ENCODE measurements at regions not wholly inside any gene's neighbourhood (a gene's known extent, or its start where the extent isn't known, plus 50 kb on each side); places are given as distances from the start of the nearest gene placed in this dataset.
"Not testable (repeated sequence)": the region's sequence is repeated elsewhere in the genome, so short reads cannot be mapped to it uniquely, and the experiment has no call there.

GRCh38 chr11:44391004-44391403 is 81.1 kb upstream of the ALX4 start:
- H3K27ac Mint-ChIP-seq; H3K27me3 ChIP-seq (replicated peaks in 1 of 2; ENCODE audit: control insufficient read depth in 2 of 2, extremely low read depth in 1 of 2, insufficient read depth in 2 of 2, low read length in 1 of 2); H3K36me3 Mint-ChIP-seq; H3K4me3 ChIP-seq (ENCODE audit: control insufficient read depth in 1 of 2, extremely low read depth in 1 of 2, low read length in 1 of 2); H3K4me3 Mint-ChIP-seq; H3K4me1 Mint-ChIP-seq; POLR2A ChIA-PET; H3K36me3 ChIP-seq (ENCODE audit: control insufficient read depth in 2 of 2, extremely low read depth in 1 of 2, insufficient read depth in 1 of 2, low read length in 1 of 2); H3K27ac ChIP-seq (ENCODE audit: low read length); ATAC-seq (replicated peaks in 1 of 4); DNase-seq; H3K4me1 ChIP-seq (ENCODE audit: control insufficient read depth in 1 of 2, extremely low read depth in 1 of 2, insufficient read depth in 2 of 2, low read length in 2 of 2); CTCF ChIA-PET; H3K9me3 ChIP-seq; H3K9me3 Mint-ChIP-seq: not testable (repeated sequence)
- H3K27me3 Mint-ChIP-seq = peaks cover 18 to 32% of the 10 kb centered on the region in 2 donors
- no CpG with 5 or more reads among the region's 3 CpGs for WGBS (ENCODE audit: insufficient coverage)

GRCh38 chr11:44396746-44397145 is 86.8 kb upstream of the ALX4 start:
- H3K4me1 Mint-ChIP-seq; DNase-seq; H3K36me3 ChIP-seq (ENCODE audit: control insufficient read depth in 2 of 2, extremely low read depth in 1 of 2, insufficient read depth in 1 of 2, low read length in 1 of 2); ATAC-seq (replicated peaks in 1 of 4); H3K9me3 ChIP-seq; H3K27ac Mint-ChIP-seq; H3K4me3 Mint-ChIP-seq; H3K4me1 ChIP-seq (ENCODE audit: control insufficient read depth in 1 of 2, extremely low read depth in 1 of 2, insufficient read depth in 2 of 2, low read length in 2 of 2); H3K9me3 Mint-ChIP-seq; H3K36me3 Mint-ChIP-seq; CTCF ChIA-PET; H3K4me3 ChIP-seq (ENCODE audit: control insufficient read depth in 1 of 2, extremely low read depth in 1 of 2, low read length in 1 of 2); POLR2A ChIA-PET; H3K27ac ChIP-seq (ENCODE audit: low read length): not testable (repeated sequence)
- peaks cover 0 to 21% of the 10 kb centered on the region in 2 experiments for H3K27me3 ChIP-seq (replicated peaks in 1 of 2; ENCODE audit: control insufficient read depth in 2 of 2, extremely low read depth in 1 of 2, insufficient read depth in 2 of 2, low read length in 1 of 2)
- H3K27me3 Mint-ChIP-seq = peaks cover 24 to 29% of the 10 kb centered on the region in 2 donors
- WGBS (ENCODE audit: insufficient coverage) = 81% methylated on average over 9 of the region's 10 CpGs

- Mint-ChIP-seq H3K4me3 (no peak overlapping the region), H3K36me3 (no peaks in the 10 kb centered on the region), H3K27ac (no peak overlapping the region), H3K4me1 (no peaks in the 10 kb centered on the region), H3K9me3 (no peaks in the 10 kb centered on the region), H3K27me3 (peaks cover 24 to 29% of the 10 kb centered on the region in 2 donors)
- no peak overlapping the region for H3K27ac ChIP-seq (ENCODE audit: low read length)
- ATAC-seq (replicated peaks in 1 of 4) (no peak), DNase-seq (no peak)
- ChIA-PET CTCF (no interaction called here), POLR2A (no interaction called here)
- no peaks in the 10 kb centered on the region for H3K9me3 ChIP-seq
- H3K4me3 ChIP-seq (ENCODE audit: control insufficient read depth in 1 of 2, extremely low read depth in 1 of 2, low read length in 1 of 2) = no peak overlapping the region
- WGBS (ENCODE audit: insufficient coverage) = 83% methylated on average over 7 of the region's 7 CpGs
- peaks cover 0 to 21% of the 10 kb centered on the region in 2 experiments for H3K27me3 ChIP-seq (replicated peaks in 1 of 2; ENCODE audit: control insufficient read depth in 2 of 2, extremely low read depth in 1 of 2, insufficient read depth in 2 of 2, low read length in 1 of 2)
- H3K36me3 ChIP-seq (ENCODE audit: control insufficient read depth in 2 of 2, extremely low read depth in 1 of 2, insufficient read depth in 1 of 2, low read length in 1 of 2) = no peaks in the 10 kb centered on the region
- no peaks in the 10 kb centered on the region for H3K4me1 ChIP-seq (ENCODE audit: control insufficient read depth in 1 of 2, extremely low read depth in 1 of 2, insufficient read depth in 2 of 2, low read length in 2 of 2)
Observed at GRCh38 chr11:44397586-44398178, 87.7 kb upstream of the ALX4 start.

GRCh38 chr11:44398266-44399030 is 88.5 kb upstream of the ALX4 start:
- CTCF ChIA-PET = no interaction called here

GRCh38 chr11:44399968-44400367 is 90.0 kb upstream of the ALX4 start:
- ChIA-PET CTCF (no interaction called here), POLR2A (no interaction called here)
- Mint-ChIP-seq H3K27me3 (peaks cover 18 to 25% of the 10 kb centered on the region in 2 donors), H3K9me3 (no peaks in the 10 kb centered on the region), H3K4me1 (no peaks in the 10 kb centered on the region), H3K27ac (no peak overlapping the region), H3K36me3 (no peaks in the 10 kb centered on the region), H3K4me3 (no peak overlapping the region)
- no peaks in the 10 kb centered on the region for H3K4me1 ChIP-seq (ENCODE audit: control insufficient read depth in 1 of 2, extremely low read depth in 1 of 2, insufficient read depth in 2 of 2, low read length in 2 of 2)
- H3K4me3 ChIP-seq (ENCODE audit: control insufficient read depth in 1 of 2, extremely low read depth in 1 of 2, low read length in 1 of 2) = no peak overlapping the region
- no peak for ATAC-seq (replicated peaks in 1 of 4)
- DNase-seq = no peak
- H3K27me3 ChIP-seq (replicated peaks in 1 of 2; ENCODE audit: control insufficient read depth in 2 of 2, extremely low read depth in 1 of 2, insufficient read depth in 2 of 2, low read length in 1 of 2) = peaks cover 0 to 21% of the 10 kb centered on the region in 2 experiments
- WGBS (ENCODE audit: insufficient coverage) = 0% methylated on average over 1 of the region's 2 CpGs
- H3K27ac ChIP-seq (ENCODE audit: low read length) = no peak overlapping the region
- no peaks in the 10 kb centered on the region for H3K36me3 ChIP-seq (ENCODE audit: control insufficient read depth in 2 of 2, extremely low read depth in 1 of 2, insufficient read depth in 1 of 2, low read length in 1 of 2)
- H3K9me3 ChIP-seq = no peaks in the 10 kb centered on the region

More at GRCh38 chr11:44398266-44399030, 88.5 kb upstream of the ALX4 start:
- POLR2A ChIA-PET = no interaction called here
- H3K9me3 ChIP-seq = no peaks in the 10 kb centered on the region
- DNase-seq (no peak), ATAC-seq (replicated peaks in 1 of 4) (no peak)
- no peak overlapping the region for H3K4me3 ChIP-seq (ENCODE audit: control insufficient read depth in 1 of 2, extremely low read depth in 1 of 2, low read length in 1 of 2)
- 93% methylated on average over 10 of the region's 15 CpGs for WGBS (ENCODE audit: insufficient coverage)
- Mint-ChIP-seq H3K27me3 (peaks cover 24 to 29% of the 10 kb centered on the region in 2 donors), H3K36me3 (no peaks in the 10 kb centered on the region), H3K9me3 (no peaks in the 10 kb centered on the region), H3K27ac (no peak overlapping the region), H3K4me3 (no peak overlapping the region), H3K4me1 (no peaks in the 10 kb centered on the region)
- H3K27ac ChIP-seq (ENCODE audit: low read length) = no peak overlapping the region
- no peaks in the 10 kb centered on the region for H3K4me1 ChIP-seq (ENCODE audit: control insufficient read depth in 1 of 2, extremely low read depth in 1 of 2, insufficient read depth in 2 of 2, low read length in 2 of 2)
- peaks cover 0 to 21% of the 10 kb centered on the region in 2 experiments for H3K27me3 ChIP-seq (replicated peaks in 1 of 2; ENCODE audit: control insufficient read depth in 2 of 2, extremely low read depth in 1 of 2, insufficient read depth in 2 of 2, low read length in 1 of 2)
- no peaks in the 10 kb centered on the region for H3K36me3 ChIP-seq (ENCODE audit: control insufficient read depth in 2 of 2, extremely low read depth in 1 of 2, insufficient read depth in 1 of 2, low read length in 1 of 2)

- H3K27ac ChIP-seq (ENCODE audit: low read length) = no peak overlapping the region
- no peaks in the 10 kb centered on the region for H3K4me1 ChIP-seq (ENCODE audit: control insufficient read depth in 1 of 2, extremely low read depth in 1 of 2, insufficient read depth in 2 of 2, low read length in 2 of 2)
- H3K4me3 Mint-ChIP-seq = no peak overlapping the region
- WGBS (ENCODE audit: insufficient coverage) = 74% methylated on average over 5 of the region's 5 CpGs
- DNase-seq = no peak
- CTCF ChIA-PET = no interaction called here
- peaks cover 20 to 28% of the 10 kb centered on the region in 2 donors for H3K27me3 Mint-ChIP-seq
- H3K27me3 ChIP-seq (replicated peaks in 1 of 2; ENCODE audit: control insufficient read depth in 2 of 2, extremely low read depth in 1 of 2, insufficient read depth in 2 of 2, low read length in 1 of 2) = peaks cover 0 to 21% of the 10 kb centered on the region in 2 experiments
- H3K9me3 Mint-ChIP-seq = no peaks in the 10 kb centered on the region
- ATAC-seq (replicated peaks in 1 of 4) = no peak
- POLR2A ChIA-PET = no interaction called here
- no peaks in the 10 kb centered on the region for H3K4me1 Mint-ChIP-seq
- H3K36me3 Mint-ChIP-seq = no peaks in the 10 kb centered on the region
- no peak overlapping the region for H3K4me3 ChIP-seq (ENCODE audit: control insufficient read depth in 1 of 2, extremely low read depth in 1 of 2, low read length in 1 of 2)
- no peaks in the 10 kb centered on the region for H3K9me3 ChIP-seq
- H3K27ac Mint-ChIP-seq = no peak overlapping the region
- no peaks in the 10 kb centered on the region for H3K36me3 ChIP-seq (ENCODE audit: control insufficient read depth in 2 of 2, extremely low read depth in 1 of 2, insufficient read depth in 1 of 2, low read length in 1 of 2)
Observed at GRCh38 chr11:44400431-44400830, 90.5 kb upstream of the ALX4 start.
